Mesenchymal stem cell (in vitro differentiated cells and primary cell): ENCODE measurements at regions not wholly inside any gene's neighbourhood (a gene's known extent, or its start where the extent isn't known, plus 50 kb on each side); places are given as distances from the start of the nearest gene placed in this dataset.

Experiments used
- DNase-seq: peaks from one replicate; pipeline ENCODE4 v3.0.0-alpha.2; 2013
- H2AFZ ChIP-seq: one replicate; pipeline ENCODE4 v1.6.1; 2013; ENCODE audit warnings: low read depth, mild to moderate bottlenecking, control low read depth, inconsistent platforms, low read length, moderate library complexity
- H2AK5ac ChIP-seq: 2 replicates; pipeline ENCODE4 v1.6.1; 2013; ENCODE audit warnings: low read length, moderate library complexity, mild to moderate bottlenecking, inconsistent platforms; ENCODE audit not compliant: severe bottlenecking
- H2BK120ac ChIP-seq: one replicate; pipeline ENCODE4 v1.6.1; 2013; ENCODE audit warnings: low read depth, mild to moderate bottlenecking, inconsistent platforms, low read length, moderate library complexity
- H2BK12ac ChIP-seq, 2 experiments: one replicate each; pipeline ENCODE4 v1.6.1; 2013; ENCODE audit warnings: inconsistent platforms in 2 of 2, low read length in 2 of 2, mild to moderate bottlenecking in 2 of 2, moderate library complexity in 2 of 2, control low read depth in 1 of 2
- H2BK15ac ChIP-seq: one replicate; pipeline ENCODE4 v1.6.1; 2013; ENCODE audit warnings: mild to moderate bottlenecking, low read depth, inconsistent platforms; ENCODE audit not compliant: poor library complexity, severe bottlenecking
- H2BK5ac ChIP-seq: 2 replicates; pipeline ENCODE4 v1.6.1; 2013; ENCODE audit warnings: low read depth, mild to moderate bottlenecking, low read length, control low read depth, inconsistent platforms; ENCODE audit not compliant: poor library complexity, severe bottlenecking
- H3K14ac ChIP-seq, 2 experiments: one replicate each; pipeline ENCODE4 v1.6.1; 2013; ENCODE audit warnings: inconsistent platforms in 2 of 2, low read length in 2 of 2, control low read depth in 1 of 2, mild to moderate bottlenecking in 1 of 2, moderate library complexity in 1 of 2
- H3K18ac ChIP-seq, 2 experiments: one replicate each; pipeline ENCODE4 v1.6.1; 2013; ENCODE audit warnings: inconsistent platforms in 2 of 2, low read length in 2 of 2, control low read depth in 1 of 2, low read depth in 1 of 2, mild to moderate bottlenecking in 1 of 2
- H3K23ac ChIP-seq, 2 experiments: one replicate each; pipeline ENCODE4 v1.6.1; 2013; ENCODE audit warnings: inconsistent platforms in 2 of 2, low read length in 2 of 2, mild to moderate bottlenecking in 2 of 2, moderate library complexity in 2 of 2, control low read depth in 1 of 2
- H3K27ac ChIP-seq: 2 replicates; pipeline ENCODE4 v1.5.1; 2013; ENCODE audit warnings: mild to moderate bottlenecking, moderate library complexity, low read length, control low read depth, inconsistent platforms; ENCODE audit not compliant: poor library complexity, severe bottlenecking
- H3K27me3 ChIP-seq, 2 experiments: 2 replicates each; pipeline versions ENCODE4 v1.6.1 to v1.7.0; 2013; ENCODE audit warnings: low read length in 2 of 2, mild to moderate bottlenecking in 2 of 2, moderate library complexity in 2 of 2, control low read depth in 1 of 2, inconsistent platforms in 1 of 2; ENCODE audit not compliant: control insufficient read depth in 1 of 2, insufficient read depth in 1 of 2
- H3K36me3 ChIP-seq, 2 experiments: 2 replicates each; pipeline versions ENCODE4 v1.6.1 to v1.7.0; 2013; ENCODE audit warnings: low read length in 2 of 2, control low read depth in 1 of 2, inconsistent platforms in 1 of 2, low read depth in 1 of 2, mild to moderate bottlenecking in 1 of 2; ENCODE audit not compliant: insufficient read depth in 2 of 2, control insufficient read depth in 1 of 2
- H3K4ac ChIP-seq, 2 experiments: one replicate each; pipeline ENCODE4 v1.6.1; 2013; ENCODE audit warnings: inconsistent platforms in 2 of 2, low read length in 2 of 2, mild to moderate bottlenecking in 2 of 2, moderate library complexity in 2 of 2, control low read depth in 1 of 2, low read depth in 1 of 2
- H3K4me1 ChIP-seq: 2 replicates; pipeline ENCODE4 v1.6.1; 2013; ENCODE audit warnings: low read depth, low read length, control low read depth; ENCODE audit not compliant: control insufficient read depth, insufficient read depth
- H3K4me2 ChIP-seq: 2 replicates; pipeline ENCODE4 v1.6.1; 2013; ENCODE audit warnings: low read length, mild to moderate bottlenecking, inconsistent platforms; ENCODE audit not compliant: poor library complexity, severe bottlenecking
- H3K4me3 ChIP-seq, 2 experiments: 2 replicates each; pipeline versions ENCODE4 v1.5.1 to v1.7.0; 2013; ENCODE audit warnings: low read length in 2 of 2, mild to moderate bottlenecking in 2 of 2, control low read depth in 1 of 2, low read depth in 1 of 2; ENCODE audit not compliant: insufficient read depth in 1 of 2
- H3K79me1 ChIP-seq: replicated peaks from 2 replicates; pipeline ENCODE4 v1.6.1; 2013; ENCODE audit warnings: mild to moderate bottlenecking, control low read depth, low read length, inconsistent platforms; ENCODE audit not compliant: poor library complexity, severe bottlenecking
- H3K9ac ChIP-seq: 2 replicates; pipeline ENCODE4 v1.7.0; 2013; ENCODE audit warnings: mild to moderate bottlenecking, low read length, moderate library complexity
- H3K9me3 ChIP-seq: 2 replicates; pipeline ENCODE4 v1.7.0; 2013; ENCODE audit warnings: mild to moderate bottlenecking, low read length; ENCODE audit not compliant: control insufficient read depth
- H4K8ac ChIP-seq: one replicate; pipeline ENCODE4 v1.6.1; 2013; ENCODE audit warnings: inconsistent platforms, mild to moderate bottlenecking, low read length, moderate library complexity
- H4K91ac ChIP-seq: one replicate; pipeline ENCODE4 v1.6.1; 2013; ENCODE audit warnings: mild to moderate bottlenecking, low read length, inconsistent platforms
- WGBS: methylation state at CpG from one replicate; pipeline ENCODE4 v1.1.7; 2013; ENCODE audit warnings: mixed read lengths; 5-methylcytosine and 5-hydroxymethylcytosine counted together

- no peak overlapping the region for H3K9ac ChIP-seq
- H3K9me3 ChIP-seq: no peaks in the 10 kb centered on the region
- H3K23ac ChIP-seq: no peak overlapping the region
- H3K4me2 ChIP-seq: no peak overlapping the region
- no peak overlapping the region for H3K18ac ChIP-seq
- no peak overlapping the region for H4K8ac ChIP-seq
- no peak overlapping the region for H3K14ac ChIP-seq
- H4K91ac ChIP-seq: no peak overlapping the region
- DNase-seq: no peak
- peaks cover 0 to 8% of the 10 kb centered on the region in 2 experiments for H3K27me3 ChIP-seq
- H2AFZ ChIP-seq: no peak overlapping the region
- H2BK5ac ChIP-seq: no peak overlapping the region
- H2BK12ac ChIP-seq: no peak overlapping the region
- peaks cover 3% of the 10 kb centered on the region for H3K4me1 ChIP-seq
- H2BK15ac ChIP-seq: no peak overlapping the region
- H3K27ac ChIP-seq: no peak overlapping the region
- H3K4ac ChIP-seq: no peak overlapping the region
- no peaks in the 10 kb centered on the region for H3K79me1 ChIP-seq
- H3K36me3 ChIP-seq: no peaks in the 10 kb centered on the region
- no peak overlapping the region for H2AK5ac ChIP-seq
- no peak overlapping the region for H3K4me3 ChIP-seq
- H2BK120ac ChIP-seq: no peak overlapping the region
- 84% methylated on average over 5 of the region's 5 CpGs for WGBS
Measured at GRCh38 chr2:173739006-173739405, 226.2 kb downstream of the SP3 start.

- no peak overlapping the region for H2BK12ac ChIP-seq
- H2BK5ac ChIP-seq: no peak overlapping the region
- no peak overlapping the region for H3K4me3 ChIP-seq
- no peak overlapping the region for H3K9ac ChIP-seq
- H3K18ac ChIP-seq: no peak overlapping the region
- no peak overlapping the region for H2BK15ac ChIP-seq
- no peaks in the 10 kb centered on the region for H3K36me3 ChIP-seq
- H3K14ac ChIP-seq: no peak overlapping the region
- H2AK5ac ChIP-seq: no peak overlapping the region
- H2BK120ac ChIP-seq: no peak overlapping the region
- peaks cover 3% of the 10 kb centered on the region for H3K4me1 ChIP-seq
- peaks cover 0 to 8% of the 10 kb centered on the region in 2 experiments for H3K27me3 ChIP-seq
- no peak for DNase-seq
- no peak overlapping the region for H2AFZ ChIP-seq
- no peaks in the 10 kb centered on the region for H3K9me3 ChIP-seq
- no peak overlapping the region for H3K4me2 ChIP-seq
- WGBS: 84% methylated on average over 5 of the region's 5 CpGs
- no peak overlapping the region for H3K27ac ChIP-seq
- no peaks in the 10 kb centered on the region for H3K79me1 ChIP-seq
- no peak overlapping the region for H3K4ac ChIP-seq
- no peak overlapping the region for H4K91ac ChIP-seq
- H4K8ac ChIP-seq: no peak overlapping the region
- no peak overlapping the region for H3K23ac ChIP-seq
Measured at GRCh38 chr2:173740639-173741038, 224.5 kb downstream of the SP3 start.

DNA sequence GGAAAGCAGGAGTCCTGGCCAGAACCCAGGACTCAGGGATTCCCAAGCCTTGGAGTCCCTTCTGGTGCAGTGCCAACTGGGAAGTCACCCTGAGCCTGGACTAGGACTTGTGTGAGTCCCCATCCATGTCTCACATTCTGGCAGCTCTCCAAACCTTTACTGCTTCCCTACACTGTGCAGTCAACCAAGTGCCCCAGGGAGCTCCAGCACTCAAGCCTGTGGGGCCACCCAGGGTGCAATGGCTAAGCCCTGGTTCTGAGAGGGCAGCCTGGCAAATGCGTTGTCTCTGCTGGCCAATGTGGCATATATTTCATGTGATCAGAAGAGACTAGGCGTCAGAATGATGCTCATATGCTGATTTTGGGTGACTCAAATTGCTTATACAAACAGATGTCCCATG, 223.4 kb downstream of the SP3 start:
- WGBS: 94% methylated on average over 2 of the region's 2 CpGs
- Histone ChIP-seq H2BK12ac (no peak overlapping the region), H3K23ac (peak overlapping the region in 1 of 2 experiments; percentile 49), H3K27me3 (peaks cover 0 to 8% of the 10 kb centered on the region in 2 experiments), H3K18ac (no peak overlapping the region), H2AFZ (no peak overlapping the region), H3K4me2 (no peak overlapping the region), H3K4me1 (peaks cover 3% of the 10 kb centered on the region), H2BK15ac (no peak overlapping the region), H2BK120ac (no peak overlapping the region), H3K27ac (no peak overlapping the region), H3K14ac (no peak overlapping the region), H3K4me3 (no peak overlapping the region), H3K9me3 (no peaks in the 10 kb centered on the region), H3K4ac (no peak overlapping the region), H3K79me1 (no peaks in the 10 kb centered on the region), H2BK5ac (no peak overlapping the region), H3K9ac (no peak overlapping the region), H3K36me3 (no peaks in the 10 kb centered on the region), H4K8ac (no peak overlapping the region), H2AK5ac (no peak overlapping the region), H4K91ac (no peak overlapping the region)
- no peak for DNase-seq

DNA sequence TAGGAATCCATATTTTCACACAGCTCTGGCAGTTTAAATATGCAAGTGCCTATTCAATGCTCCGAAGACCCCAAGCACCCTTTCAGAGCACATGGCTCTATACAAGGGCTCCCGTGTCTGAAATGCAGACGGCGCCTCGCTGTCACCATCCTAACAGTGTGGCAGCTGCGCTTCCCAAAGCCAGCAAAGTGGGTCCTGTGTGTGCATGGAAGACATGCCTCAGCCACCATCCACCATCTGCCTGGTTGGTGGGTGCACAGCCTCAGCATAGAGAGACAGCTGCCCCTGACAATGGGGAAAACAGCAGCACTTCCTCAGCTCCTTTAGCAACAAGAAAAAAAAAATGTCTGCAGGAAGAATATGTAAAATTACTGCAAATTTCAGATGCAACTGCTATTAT, 218.1 kb downstream of the SP3 start:
- H4K8ac ChIP-seq: no peak overlapping the region
- no peak overlapping the region for H3K23ac ChIP-seq
- H3K9me3 ChIP-seq: no peaks in the 10 kb centered on the region
- no peak overlapping the region for H2BK5ac ChIP-seq
- no peak overlapping the region for H3K9ac ChIP-seq
- peaks cover 0 to 8% of the 10 kb centered on the region in 2 experiments for H3K27me3 ChIP-seq
- no peak overlapping the region for H3K4me2 ChIP-seq
- no peak overlapping the region for H3K18ac ChIP-seq
- H3K4me1 ChIP-seq: peaks cover 6% of the 10 kb centered on the region
- no peak overlapping the region for H2BK120ac ChIP-seq
- no peak overlapping the region for H2AFZ ChIP-seq
- no peak overlapping the region for H4K91ac ChIP-seq
- 86% methylated on average over 6 of the region's 6 CpGs for WGBS
- H3K36me3 ChIP-seq: no peaks in the 10 kb centered on the region
- no peak overlapping the region for H3K4me3 ChIP-seq
- DNase-seq: no peak
- no peaks in the 10 kb centered on the region for H3K79me1 ChIP-seq
- H2BK15ac ChIP-seq: no peak overlapping the region
- no peak overlapping the region for H2BK12ac ChIP-seq
- no peak overlapping the region for H2AK5ac ChIP-seq
- H3K27ac ChIP-seq: no peak overlapping the region
- H3K14ac ChIP-seq: no peak overlapping the region
- no peak overlapping the region for H3K4ac ChIP-seq
